Smooth muscle cell (in vitro differentiated cells): ENCODE measurements at regions not wholly inside any gene's neighbourhood (a gene's known extent, or its start where the extent isn't known, plus 50 kb on each side); places are given as distances from the start of the nearest gene placed in this dataset.

ENCODE experiments used
- DNase-seq: peaks from one replicate; lab custom pipeline; 2025; ENCODE audit not compliant: unreplicated experiment; lab: John Stamatoyannopoulos, UW
- H2AFZ ChIP-seq: fragments of 200-600 bp; sonication (generic); 2 replicates; pipeline ENCODE4 v1.6.0; 2016; ENCODE audit warnings: antibody characterized with exemption, low read depth, mild to moderate bottlenecking
- H3F3A ChIP-seq: fragments of 200-600 bp; sonication (generic); 2 replicates; pipeline ENCODE4 v1.6.0; 2017; ENCODE audit warnings: antibody characterized with exemption, low read depth
- H3K27ac ChIP-seq: fragments of 200-600 bp; sonication (generic); 2 replicates; pipeline ENCODE4 v1.5.1; 2016; ENCODE audit warnings: low read depth, mild to moderate bottlenecking
- H3K27me3 ChIP-seq: fragments of 200-600 bp; sonication (generic); 2 replicates; pipeline ENCODE4 v1.6.1; 2016; ENCODE audit warnings: low read depth, mild to moderate bottlenecking
- H3K36me3 ChIP-seq: fragments of 200-600 bp; sonication (generic); 2 replicates; pipeline ENCODE4 v1.5.1; 2016; ENCODE audit warnings: low read depth
- H3K4me1 ChIP-seq: fragments of 200-600 bp; sonication (generic); 2 replicates; pipeline ENCODE4 v1.5.1; 2016; ENCODE audit warnings: low read depth
- H3K4me2 ChIP-seq: fragments of 200-600 bp; sonication (generic); 2 replicates; pipeline ENCODE4 v1.6.0; 2016; ENCODE audit warnings: mild to moderate bottlenecking
- H3K4me3 ChIP-seq: fragments of 200-600 bp; sonication (generic); 2 replicates; pipeline ENCODE4 v1.5.1; 2016; ENCODE audit warnings: mild to moderate bottlenecking
- H3K79me2 ChIP-seq: fragments of 200-600 bp; sonication (generic); 2 replicates; pipeline ENCODE4 v1.6.0; 2016; ENCODE audit warnings: low read depth, mild to moderate bottlenecking
- H3K9ac ChIP-seq: fragments of 200-600 bp; sonication (generic); 2 replicates; pipeline ENCODE4 v1.6.0; 2016; ENCODE audit warnings: low read depth
- H3K9me3 ChIP-seq: fragments of 200-600 bp; sonication (generic); replicated peaks from 2 replicates; pipeline ENCODE4 v1.5.1; 2016; ENCODE audit warnings: low read depth
- H4K20me1 ChIP-seq: fragments of 200-600 bp; sonication (generic); 2 replicates; pipeline ENCODE4 v1.6.0; 2016; ENCODE audit warnings: low read depth
- WGBS: methylation state at CpG from one replicate; pipeline ENCODE4 v1.1.7; 2016; ENCODE audit warnings: low lambda C conversion rate; 5-methylcytosine and 5-hydroxymethylcytosine counted together
- TF ChIP-seq, protein P1 (sequence below): fragments of 200-600 bp; sonication (generic); IDR thresholded peaks from 2 replicates; pipeline ENCODE4 v1.5.1; 2017; ENCODE audit warnings: borderline replicate concordance, mild to moderate bottlenecking, antibody characterized with exemption; ENCODE audit not compliant: insufficient read depth, poor library complexity, severe bottlenecking

DNA sequence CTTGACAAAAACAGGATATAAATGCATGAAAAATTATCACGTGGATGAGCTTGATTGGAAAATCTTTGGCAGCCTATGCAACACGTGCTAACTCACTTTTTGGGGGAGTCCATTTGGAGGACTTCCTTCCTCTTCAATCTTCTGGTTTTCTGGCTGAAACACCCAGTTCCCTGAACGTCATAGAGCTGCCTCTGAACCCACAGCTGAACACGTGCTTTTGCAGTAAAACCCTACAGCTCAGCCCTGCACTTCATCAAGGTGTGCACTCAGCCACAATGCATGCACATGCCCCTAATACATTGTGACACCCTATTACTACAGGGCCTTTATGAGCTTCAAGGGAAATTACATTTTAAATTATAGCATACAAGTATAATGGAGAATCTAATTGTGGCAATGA is 808.7 kb upstream of the AUTS2 start:
- no peaks in the 10 kb centered on the region for H3K79me2 ChIP-seq
- TF ChIP-seq, protein P1, sequence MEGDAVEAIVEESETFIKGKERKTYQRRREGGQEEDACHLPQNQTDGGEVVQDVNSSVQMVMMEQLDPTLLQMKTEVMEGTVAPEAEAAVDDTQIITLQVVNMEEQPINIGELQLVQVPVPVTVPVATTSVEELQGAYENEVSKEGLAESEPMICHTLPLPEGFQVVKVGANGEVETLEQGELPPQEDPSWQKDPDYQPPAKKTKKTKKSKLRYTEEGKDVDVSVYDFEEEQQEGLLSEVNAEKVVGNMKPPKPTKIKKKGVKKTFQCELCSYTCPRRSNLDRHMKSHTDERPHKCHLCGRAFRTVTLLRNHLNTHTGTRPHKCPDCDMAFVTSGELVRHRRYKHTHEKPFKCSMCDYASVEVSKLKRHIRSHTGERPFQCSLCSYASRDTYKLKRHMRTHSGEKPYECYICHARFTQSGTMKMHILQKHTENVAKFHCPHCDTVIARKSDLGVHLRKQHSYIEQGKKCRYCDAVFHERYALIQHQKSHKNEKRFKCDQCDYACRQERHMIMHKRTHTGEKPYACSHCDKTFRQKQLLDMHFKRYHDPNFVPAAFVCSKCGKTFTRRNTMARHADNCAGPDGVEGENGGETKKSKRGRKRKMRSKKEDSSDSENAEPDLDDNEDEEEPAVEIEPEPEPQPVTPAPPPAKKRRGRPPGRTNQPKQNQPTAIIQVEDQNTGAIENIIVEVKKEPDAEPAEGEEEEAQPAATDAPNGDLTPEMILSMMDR, result no peak
- no peak overlapping the region for H3K27ac ChIP-seq
- H3K27me3 ChIP-seq, result no peaks in the 10 kb centered on the region
- no peak overlapping the region for H3K9ac ChIP-seq
- no peaks in the 10 kb centered on the region for H4K20me1 ChIP-seq
- WGBS, result 70% methylated on average over 4 of the region's 4 CpGs
- H2AFZ ChIP-seq, result no peak overlapping the region
- H3K4me3 ChIP-seq, result no peak overlapping the region
- H3K36me3 ChIP-seq, result no peaks in the 10 kb centered on the region
- DNase-seq, result no peak
- no peaks in the 10 kb centered on the region for H3F3A ChIP-seq
- no peak overlapping the region for H3K4me2 ChIP-seq
- H3K9me3 ChIP-seq, result no peaks in the 10 kb centered on the region
- H3K4me1 ChIP-seq, result peaks cover 5% of the 10 kb centered on the region

DNA sequence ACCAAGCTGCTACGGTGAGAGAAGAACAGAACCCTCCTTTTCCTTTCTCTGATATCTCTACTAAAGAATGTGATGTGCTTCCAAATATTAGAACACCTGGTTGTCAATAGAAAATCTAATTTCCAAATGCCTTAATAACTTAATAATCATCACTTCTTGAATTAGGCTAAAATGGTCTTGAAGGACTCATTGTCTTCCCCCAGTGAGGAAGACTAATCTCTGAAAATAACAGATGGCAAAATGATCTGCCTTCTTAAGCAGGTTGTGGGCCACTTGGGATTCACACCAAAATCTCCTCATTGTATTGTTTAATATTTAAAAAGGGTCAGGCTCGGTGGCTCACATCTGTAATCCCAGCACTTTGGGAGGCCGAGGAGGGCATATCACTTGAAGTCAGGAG is 805.9 kb upstream of the AUTS2 start:
- Histone ChIP-seq H3K4me3 (no peak overlapping the region), H3K27me3 (no peaks in the 10 kb centered on the region), H2AFZ (no peak overlapping the region), H3F3A (no peaks in the 10 kb centered on the region), H3K9ac (no peak overlapping the region), H4K20me1 (no peaks in the 10 kb centered on the region), H3K27ac (no peak overlapping the region), H3K36me3 (no peaks in the 10 kb centered on the region), H3K9me3 (no peaks in the 10 kb centered on the region), H3K79me2 (no peaks in the 10 kb centered on the region), H3K4me1 (peaks cover 2% of the 10 kb centered on the region), H3K4me2 (no peak overlapping the region)
- DNase-seq, result no peak
- TF ChIP-seq, protein P1, result no peak
- WGBS, result 70% methylated on average over 3 of the region's 3 CpGs

DNA sequence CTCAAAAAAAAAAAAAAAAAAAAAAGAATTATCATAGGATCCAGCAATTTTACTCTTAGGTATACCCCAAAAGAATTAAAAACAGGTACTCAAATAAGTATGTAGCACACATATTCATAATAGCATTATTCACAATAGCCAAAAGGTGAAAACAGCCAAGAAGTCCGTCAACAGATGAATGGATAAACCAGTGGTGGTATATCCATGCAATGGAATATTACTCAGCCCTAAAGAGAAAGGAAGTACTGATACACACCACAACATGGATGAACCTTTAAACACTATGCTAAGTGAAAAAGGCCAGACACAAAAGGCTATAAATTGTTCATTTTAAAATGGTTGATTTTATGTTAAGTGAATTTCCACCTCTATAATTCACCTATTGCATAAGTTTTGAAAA is 804.8 kb upstream of the AUTS2 start:
- H3K27me3 ChIP-seq, result no peaks in the 10 kb centered on the region
- no peaks in the 10 kb centered on the region for H3K9me3 ChIP-seq
- H4K20me1 ChIP-seq, result no peaks in the 10 kb centered on the region
- H2AFZ ChIP-seq, result no peak overlapping the region
- WGBS, result 97% methylated on average over 1 of the region's 1 CpG
- H3K4me2 ChIP-seq, result no peak overlapping the region
- no peak overlapping the region for H3K4me3 ChIP-seq
- no peaks in the 10 kb centered on the region for H3K36me3 ChIP-seq
- no peaks in the 10 kb centered on the region for H3K79me2 ChIP-seq
- DNase-seq, result no peak
- H3K9ac ChIP-seq, result no peak overlapping the region
- H3K27ac ChIP-seq, result no peak overlapping the region
- no peaks in the 10 kb centered on the region for H3K4me1 ChIP-seq
- TF ChIP-seq, protein P1, result no peak
- H3F3A ChIP-seq, result no peaks in the 10 kb centered on the region

DNA sequence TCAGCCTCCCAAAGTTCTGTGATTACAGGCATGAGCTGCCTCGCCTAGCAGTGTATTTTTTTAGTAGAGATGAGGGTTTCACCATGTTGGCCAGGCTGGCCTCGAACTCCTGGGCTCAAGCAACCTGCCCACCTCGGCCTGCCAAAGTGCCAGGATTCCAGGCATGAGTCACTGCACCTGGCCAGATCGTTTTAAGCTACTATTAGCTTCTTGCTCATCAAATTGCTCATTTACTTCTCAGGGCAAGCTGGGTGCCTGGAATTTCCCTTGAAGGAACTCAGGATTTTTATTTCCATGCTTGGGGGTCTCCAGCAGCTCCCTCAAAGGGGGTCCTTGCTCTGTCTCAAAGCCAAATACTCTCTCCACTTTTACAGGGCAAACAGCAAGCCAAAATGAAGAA is 798.0 kb upstream of the AUTS2 start:
- Histone ChIP-seq H2AFZ (no peak overlapping the region), H3K9me3 (no peaks in the 10 kb centered on the region), H3K9ac (no peak overlapping the region), H3F3A (no peaks in the 10 kb centered on the region), H3K4me3 (no peak overlapping the region), H3K4me1 (no peaks in the 10 kb centered on the region), H3K4me2 (no peak overlapping the region), H3K27ac (peak overlapping the region; percentile 79), H3K27me3 (no peaks in the 10 kb centered on the region), H4K20me1 (no peaks in the 10 kb centered on the region), H3K79me2 (no peaks in the 10 kb centered on the region), H3K36me3 (no peaks in the 10 kb centered on the region)
- DNase-seq, result no peak
- WGBS, result 59% methylated on average over 4 of the region's 4 CpGs
- TF ChIP-seq, protein P1, result no peak
